Neural cell (in vitro differentiated cells): ENCODE measurements at regions not wholly inside any gene's neighbourhood (a gene's known extent, or its start where the extent isn't known, plus 50 kb on each side); places are given as distances from the start of the nearest gene placed in this dataset.

Experiments used
- H2AFZ ChIP-seq: fragments of 200-600, 300-800 bp; sonication (generic), shearing (Covaris generic); 2 replicates; pipeline ENCODE4 v1.6.0; 2014; ENCODE audit warnings: low read depth, mild to moderate bottlenecking, antibody characterized with exemption, low read length, moderate library complexity
- H3F3A ChIP-seq: fragments of 200-600 bp; shearing (Covaris generic); 2 replicates; pipeline ENCODE4 v1.6.1; 2016; ENCODE audit warnings: mild to moderate bottlenecking, moderate library complexity, mixed read lengths, antibody characterized with exemption, low read length; ENCODE audit not compliant: insufficient read depth, poor library complexity, severe bottlenecking
- H3K27ac ChIP-seq: fragments of 200-600, 300-800 bp; sonication (generic), shearing (Covaris generic); 2 replicates; pipeline ENCODE4 v1.5.1; 2014; ENCODE audit warnings: mild to moderate bottlenecking, low read length, moderate library complexity
- H3K27me3 ChIP-seq: fragments of 300-800, 200-600 bp; sonication (generic), shearing (Covaris generic); 2 replicates; pipeline ENCODE4 v1.6.0; 2014; ENCODE audit warnings: mild to moderate bottlenecking, low read depth, low read length, moderate library complexity; ENCODE audit not compliant: insufficient read depth
- H3K36me3 ChIP-seq: fragments of 300-800, 200-600 bp; sonication (generic), shearing (Covaris generic); 2 replicates; pipeline ENCODE4 v1.5.1; 2014; ENCODE audit warnings: mild to moderate bottlenecking, antibody characterized with exemption, low read length, moderate library complexity; ENCODE audit not compliant: insufficient read depth
- H3K4me2 ChIP-seq: fragments of 300-800, 200-600 bp; sonication (generic), shearing (Covaris generic); 2 replicates; pipeline ENCODE4 v1.6.0; 2014; ENCODE audit warnings: mild to moderate bottlenecking, low read length
- H3K4me3 ChIP-seq: fragments of 300-800, 200-600 bp; sonication (generic), shearing (Covaris generic); 2 replicates; pipeline ENCODE4 v1.5.1; 2014; ENCODE audit warnings: mild to moderate bottlenecking, low read length, moderate library complexity
- H3K79me2 ChIP-seq: fragments of 200-600 bp; shearing (Covaris generic); replicated peaks from 2 replicates; pipeline ENCODE4 v1.6.0; 2014; ENCODE audit warnings: mild to moderate bottlenecking, low read length, moderate library complexity; ENCODE audit not compliant: insufficient read depth
- H3K9ac ChIP-seq: fragments of 300-800, 200-600 bp; sonication (generic), shearing (Covaris generic); 2 replicates; pipeline ENCODE4 v1.6.1; 2016; ENCODE audit warnings: mild to moderate bottlenecking, low read length, mixed read lengths
- H3K9me2 ChIP-seq: fragments of 200-600 bp; shearing (Covaris generic); 2 replicates; pipeline ENCODE4 v1.6.1; 2016; ENCODE audit warnings: mild to moderate bottlenecking, low read length, mixed read lengths; ENCODE audit not compliant: insufficient read depth
- H3K9me3 ChIP-seq: fragments of 200-600, 300-800 bp; sonication (generic), shearing (Covaris generic); 2 replicates; pipeline ENCODE4 v1.6.1; 2016; ENCODE audit warnings: mild to moderate bottlenecking, mixed run types, low read length, moderate library complexity, mixed read lengths
- H4K20me1 ChIP-seq: fragments of 200-600 bp; shearing (Covaris generic); 2 replicates; pipeline ENCODE4 v1.6.1; 2016; ENCODE audit warnings: mild to moderate bottlenecking, mixed run types; ENCODE audit not compliant: insufficient read depth
- EP300 ChIP-seq: fragments of 450-650 bp; conservative IDR thresholded peaks from 2 replicates; pipeline ENCODE4 v1.6.1; 2014; ENCODE audit warnings: antibody characterized with exemption, mild to moderate bottlenecking, moderate library complexity; ENCODE audit not compliant: poor library complexity, severe bottlenecking
- EZH2 ChIP-seq: fragments of 200-600, 300-800 bp; shearing (Covaris generic), sonication (generic); IDR thresholded peaks from 2 replicates; pipeline ENCODE4 v1.6.1; 2014; ENCODE audit warnings: antibody characterized with exemption, low read length, borderline replicate concordance, mild to moderate bottlenecking; ENCODE audit not compliant: insufficient read depth, poor library complexity, severe bottlenecking
- MXI1 ChIP-seq: fragments of 450-650 bp; conservative IDR thresholded peaks from 2 replicates; pipeline ENCODE4 v1.6.1; 2014; ENCODE audit warnings: antibody characterized with exemption, mild to moderate bottlenecking; ENCODE audit not compliant: poor library complexity, severe bottlenecking
- POLR2AphosphoS5 ChIP-seq: IDR thresholded peaks from 2 replicates; pipeline ENCODE4 v1.6.1; 2012
- RAD21 ChIP-seq: fragments of 450-650 bp; conservative IDR thresholded peaks from 2 replicates; pipeline ENCODE4 v1.6.1; 2014; ENCODE audit warnings: antibody characterized with exemption, mild to moderate bottlenecking, moderate library complexity
- SMC3 ChIP-seq: fragments of 450-650 bp; conservative IDR thresholded peaks from 2 replicates; pipeline ENCODE4 v1.6.1; 2014; ENCODE audit warnings: antibody characterized with exemption, mild to moderate bottlenecking, moderate library complexity; ENCODE audit not compliant: poor library complexity
- TAF1 ChIP-seq: IDR thresholded peaks from 2 replicates; pipeline ENCODE4 v1.6.1; 2012; ENCODE audit warnings: low read depth
- TF ChIP-seq, protein P1 (sequence below): IDR thresholded peaks from 2 replicates; pipeline ENCODE4 v1.6.1; 2012; ENCODE audit warnings: borderline replicate concordance
- TF ChIP-seq, protein P2 (sequence below): fragments of 450-650 bp; IDR thresholded peaks from 2 replicates; pipeline ENCODE4 v1.5.1; 2014; ENCODE audit warnings: antibody characterized with exemption, mild to moderate bottlenecking, moderate library complexity; ENCODE audit not compliant: poor library complexity, severe bottlenecking

DNA sequence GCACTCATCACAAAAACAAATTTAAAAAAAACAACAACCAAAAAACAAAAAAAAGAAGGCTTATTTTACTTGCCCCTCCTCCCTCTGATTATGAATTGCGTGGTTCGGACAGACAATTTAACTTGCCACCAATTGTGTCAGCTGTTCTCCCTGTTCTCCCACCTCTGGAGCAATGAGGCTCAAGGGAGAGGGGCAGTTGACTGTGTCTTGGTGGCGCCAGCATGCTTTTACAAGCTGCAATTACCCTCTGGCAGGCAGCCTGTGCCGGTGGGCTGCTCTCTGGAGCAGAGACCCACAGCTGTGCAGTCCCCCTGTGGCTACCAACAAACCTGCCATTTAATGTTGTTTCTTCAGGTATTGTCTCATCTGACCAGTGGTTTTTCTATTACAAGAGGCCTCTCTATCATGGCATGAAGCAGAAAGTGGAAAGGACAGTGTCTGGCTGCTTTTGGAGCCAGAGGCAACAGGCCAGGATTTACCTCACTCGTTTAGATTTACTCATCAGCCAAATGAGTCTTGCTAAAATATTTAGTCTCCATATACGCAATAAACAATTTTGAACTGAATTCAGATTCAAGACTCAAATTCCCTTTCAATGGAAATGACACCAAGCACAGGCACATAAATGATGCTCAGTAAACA lies 192.0 kb upstream of the TPRG1 start:
- no peaks in the 10 kb centered on the region for H4K20me1 ChIP-seq
- no peaks in the 10 kb centered on the region for H3K79me2 ChIP-seq
- no peak overlapping the region for H3K4me2 ChIP-seq
- H3F3A ChIP-seq = no peaks in the 10 kb centered on the region
- H3K4me3 ChIP-seq = no peak overlapping the region
- no peaks in the 10 kb centered on the region for H3K36me3 ChIP-seq
- no peak overlapping the region for H2AFZ ChIP-seq
- H3K27me3 ChIP-seq = no peaks in the 10 kb centered on the region
- H3K27ac ChIP-seq = no peak overlapping the region
- no peaks in the 10 kb centered on the region for H3K9me3 ChIP-seq
- TF ChIP-seq, protein P1, sequence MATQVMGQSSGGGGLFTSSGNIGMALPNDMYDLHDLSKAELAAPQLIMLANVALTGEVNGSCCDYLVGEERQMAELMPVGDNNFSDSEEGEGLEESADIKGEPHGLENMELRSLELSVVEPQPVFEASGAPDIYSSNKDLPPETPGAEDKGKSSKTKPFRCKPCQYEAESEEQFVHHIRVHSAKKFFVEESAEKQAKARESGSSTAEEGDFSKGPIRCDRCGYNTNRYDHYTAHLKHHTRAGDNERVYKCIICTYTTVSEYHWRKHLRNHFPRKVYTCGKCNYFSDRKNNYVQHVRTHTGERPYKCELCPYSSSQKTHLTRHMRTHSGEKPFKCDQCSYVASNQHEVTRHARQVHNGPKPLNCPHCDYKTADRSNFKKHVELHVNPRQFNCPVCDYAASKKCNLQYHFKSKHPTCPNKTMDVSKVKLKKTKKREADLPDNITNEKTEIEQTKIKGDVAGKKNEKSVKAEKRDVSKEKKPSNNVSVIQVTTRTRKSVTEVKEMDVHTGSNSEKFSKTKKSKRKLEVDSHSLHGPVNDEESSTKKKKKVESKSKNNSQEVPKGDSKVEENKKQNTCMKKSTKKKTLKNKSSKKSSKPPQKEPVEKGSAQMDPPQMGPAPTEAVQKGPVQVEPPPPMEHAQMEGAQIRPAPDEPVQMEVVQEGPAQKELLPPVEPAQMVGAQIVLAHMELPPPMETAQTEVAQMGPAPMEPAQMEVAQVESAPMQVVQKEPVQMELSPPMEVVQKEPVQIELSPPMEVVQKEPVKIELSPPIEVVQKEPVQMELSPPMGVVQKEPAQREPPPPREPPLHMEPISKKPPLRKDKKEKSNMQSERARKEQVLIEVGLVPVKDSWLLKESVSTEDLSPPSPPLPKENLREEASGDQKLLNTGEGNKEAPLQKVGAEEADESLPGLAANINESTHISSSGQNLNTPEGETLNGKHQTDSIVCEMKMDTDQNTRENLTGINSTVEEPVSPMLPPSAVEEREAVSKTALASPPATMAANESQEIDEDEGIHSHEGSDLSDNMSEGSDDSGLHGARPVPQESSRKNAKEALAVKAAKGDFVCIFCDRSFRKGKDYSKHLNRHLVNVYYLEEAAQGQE = no peak
- TF ChIP-seq, protein P2, sequence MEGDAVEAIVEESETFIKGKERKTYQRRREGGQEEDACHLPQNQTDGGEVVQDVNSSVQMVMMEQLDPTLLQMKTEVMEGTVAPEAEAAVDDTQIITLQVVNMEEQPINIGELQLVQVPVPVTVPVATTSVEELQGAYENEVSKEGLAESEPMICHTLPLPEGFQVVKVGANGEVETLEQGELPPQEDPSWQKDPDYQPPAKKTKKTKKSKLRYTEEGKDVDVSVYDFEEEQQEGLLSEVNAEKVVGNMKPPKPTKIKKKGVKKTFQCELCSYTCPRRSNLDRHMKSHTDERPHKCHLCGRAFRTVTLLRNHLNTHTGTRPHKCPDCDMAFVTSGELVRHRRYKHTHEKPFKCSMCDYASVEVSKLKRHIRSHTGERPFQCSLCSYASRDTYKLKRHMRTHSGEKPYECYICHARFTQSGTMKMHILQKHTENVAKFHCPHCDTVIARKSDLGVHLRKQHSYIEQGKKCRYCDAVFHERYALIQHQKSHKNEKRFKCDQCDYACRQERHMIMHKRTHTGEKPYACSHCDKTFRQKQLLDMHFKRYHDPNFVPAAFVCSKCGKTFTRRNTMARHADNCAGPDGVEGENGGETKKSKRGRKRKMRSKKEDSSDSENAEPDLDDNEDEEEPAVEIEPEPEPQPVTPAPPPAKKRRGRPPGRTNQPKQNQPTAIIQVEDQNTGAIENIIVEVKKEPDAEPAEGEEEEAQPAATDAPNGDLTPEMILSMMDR = no peak
- TF ChIP-seq MXI1 (no peak), EP300 (no peak)
- H3K9ac ChIP-seq = no peak overlapping the region
- no peaks in the 10 kb centered on the region for H3K9me2 ChIP-seq

DNA sequence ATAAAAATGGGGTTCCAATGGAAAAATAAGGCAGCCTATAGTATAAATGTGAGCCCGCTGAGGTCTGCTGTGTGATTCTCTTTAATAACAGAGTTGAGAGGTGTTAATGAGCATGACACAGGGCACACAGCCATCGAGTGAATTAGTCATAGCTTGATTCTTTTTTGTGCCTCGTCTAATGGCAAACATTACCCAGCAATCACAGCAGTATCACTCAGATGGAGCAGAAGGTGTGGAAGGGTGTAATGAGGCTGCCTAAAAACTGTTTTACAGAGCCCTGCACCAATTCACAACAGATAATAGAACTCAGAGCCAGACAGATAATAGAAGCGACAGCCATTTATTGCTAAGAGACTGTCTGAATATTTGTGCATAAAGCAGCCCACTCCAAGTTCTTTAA lies 178.6 kb upstream of the TPRG1 start:
- Histone ChIP-seq H2AFZ (no peak overlapping the region), H3K79me2 (no peaks in the 10 kb centered on the region)

More for the DNA sequence above, 178.6 kb upstream of the TPRG1 start:
- Histone ChIP-seq H3K9me2 (no peaks in the 10 kb centered on the region), H3K36me3 (no peaks in the 10 kb centered on the region), H3K4me2 (no peak overlapping the region), H3K9ac (no peak overlapping the region), H4K20me1 (no peaks in the 10 kb centered on the region), H3K4me3 (no peak overlapping the region), H3F3A (no peaks in the 10 kb centered on the region), H3K27ac (no peak overlapping the region), H3K27me3 (no peaks in the 10 kb centered on the region), H3K9me3 (no peaks in the 10 kb centered on the region)
- no peak for TF ChIP-seq RAD21
- no peak for TF ChIP-seq MXI1
- TF ChIP-seq SMC3 = no peak
- TF ChIP-seq EP300 = no peak
- TF ChIP-seq TAF1 = no peak
- no peak for TF ChIP-seq EZH2
- peak; percentile 14 for TF ChIP-seq POLR2AphosphoS5
- TF ChIP-seq, protein P1 = peak; percentile 15
- TF ChIP-seq, protein P2 = no peak
